Suprapubic skin (tissue), 4 donors: ENCODE measurements at regions not wholly inside any gene's neighbourhood (a gene's known extent, or its start where the extent isn't known, plus 50 kb on each side); places are given as distances from the start of the nearest gene placed in this dataset.

Experiments used
- EP300 ChIP-seq: sonication (generic); formaldehyde crosslinking; IDR thresholded peaks from one replicate; pipeline ENCODE4 v1.6.1; 2017; ENCODE audit warnings: antibody characterized with exemption
- POLR2AphosphoS5 ChIP-seq, 3 donors: sonication (generic); formaldehyde crosslinking; IDR thresholded peaks; one replicate each; pipeline ENCODE4 v1.6.1; 2017; ENCODE audit warnings: antibody characterized with exemption in 3 of 3
- TF ChIP-seq, protein P1 (sequence below), 2 donors: fragments of 200-600 bp in 1 of 2; fragments of 450-650 bp in 1 of 2; sonication (generic) in 1 of 2; IDR thresholded peaks; one replicate each; pipeline ENCODE4 v1.5.1; 2016 to 2019; ENCODE audit warnings: antibody characterized with exemption in 2 of 2, mild to moderate bottlenecking in 1 of 2, moderate library complexity in 1 of 2

GRCh38 chr12:127648321-127648720, 618.6 kb upstream of the TMEM132C start:
- TF ChIP-seq POLR2AphosphoS5 (IDR thresholded peaks at IDR 0.05) (no peak), EP300 (no peak)
- TF ChIP-seq, protein P1, sequence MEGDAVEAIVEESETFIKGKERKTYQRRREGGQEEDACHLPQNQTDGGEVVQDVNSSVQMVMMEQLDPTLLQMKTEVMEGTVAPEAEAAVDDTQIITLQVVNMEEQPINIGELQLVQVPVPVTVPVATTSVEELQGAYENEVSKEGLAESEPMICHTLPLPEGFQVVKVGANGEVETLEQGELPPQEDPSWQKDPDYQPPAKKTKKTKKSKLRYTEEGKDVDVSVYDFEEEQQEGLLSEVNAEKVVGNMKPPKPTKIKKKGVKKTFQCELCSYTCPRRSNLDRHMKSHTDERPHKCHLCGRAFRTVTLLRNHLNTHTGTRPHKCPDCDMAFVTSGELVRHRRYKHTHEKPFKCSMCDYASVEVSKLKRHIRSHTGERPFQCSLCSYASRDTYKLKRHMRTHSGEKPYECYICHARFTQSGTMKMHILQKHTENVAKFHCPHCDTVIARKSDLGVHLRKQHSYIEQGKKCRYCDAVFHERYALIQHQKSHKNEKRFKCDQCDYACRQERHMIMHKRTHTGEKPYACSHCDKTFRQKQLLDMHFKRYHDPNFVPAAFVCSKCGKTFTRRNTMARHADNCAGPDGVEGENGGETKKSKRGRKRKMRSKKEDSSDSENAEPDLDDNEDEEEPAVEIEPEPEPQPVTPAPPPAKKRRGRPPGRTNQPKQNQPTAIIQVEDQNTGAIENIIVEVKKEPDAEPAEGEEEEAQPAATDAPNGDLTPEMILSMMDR (IDR thresholded peaks at IDR 0.05) = no peak
